H1 (cell line): ENCODE measurements at regions not wholly inside any gene's neighbourhood (a gene's known extent, or its start where the extent isn't known, plus 50 kb on each side); places are given as distances from the start of the nearest gene placed in this dataset.

Source experiments
- BCL11A ChIP-seq, 2 experiments: IDR thresholded peaks; one replicate each; pipeline ENCODE4 v1.6.1; 2011; ENCODE audit warnings: low read depth in 2 of 2, low read length in 2 of 2, mild to moderate bottlenecking in 2 of 2
- BRCA1 ChIP-seq: IDR thresholded peaks from 2 replicates; pipeline ENCODE4 v1.6.1; 2012; ENCODE audit warnings: low read depth, low read length, improper control_type of control experiment
- CREB1 ChIP-seq: IDR thresholded peaks from 2 replicates; pipeline ENCODE4 v1.6.1; 2012; ENCODE audit warnings: inconsistent platforms
- CTCF ChIP-seq, 3 experiments: IDR thresholded peaks; 1 replicate in 2 of 3; 2 replicates in 1 of 3; pipeline versions ENCODE4 v1.5.1 to v1.6.1; 2011; ENCODE audit warnings: low read length in 3 of 3, mild to moderate bottlenecking in 3 of 3, inconsistent platforms in 2 of 3, low read depth in 1 of 3, moderate library complexity in 1 of 3; ENCODE audit not compliant: insufficient read depth in 1 of 3; ENCODE audit errors: control extremely low read depth in 1 of 3
- EGR1 ChIP-seq: IDR thresholded peaks from 2 replicates; pipeline ENCODE4 v1.6.1; 2011; ENCODE audit warnings: low read depth, low read length, borderline replicate concordance
- EP300 ChIP-seq, 2 experiments: IDR thresholded peaks; 1 replicate in 1 of 2; 2 replicates in 1 of 2; pipeline ENCODE4 v1.6.1; 2011 to 2012; ENCODE audit warnings: low read depth in 2 of 2, low read length in 2 of 2, mild to moderate bottlenecking in 2 of 2, borderline replicate concordance in 1 of 2, inconsistent platforms in 1 of 2, moderate library complexity in 1 of 2
- POLR2A ChIP-seq, 2 experiments: IDR thresholded peaks; 1 replicate in 1 of 2; 2 replicates in 1 of 2; pipeline ENCODE4 v1.6.1; 2011; ENCODE audit warnings: low read depth in 2 of 2, low read length in 2 of 2, mild to moderate bottlenecking in 2 of 2; ENCODE audit errors: control extremely low read depth in 1 of 2
- POLR2AphosphoS5 ChIP-seq: IDR thresholded peaks from 2 replicates; pipeline ENCODE4 v1.6.1; 2011; ENCODE audit warnings: low read depth, low read length

GRCh38 chr2:7730449-7730848 lies 813.2 kb downstream of the RNF144A start:
- TF ChIP-seq CTCF (IDR thresholded peaks at IDR 0.05; ENCODE audit: control extremely low read depth in 1 of 3, insufficient read depth in 1 of 3, low read depth in 1 of 3, low read length in 3 of 3): no peak
- no peak for TF ChIP-seq BCL11A (IDR thresholded peaks at IDR 0.05; ENCODE audit: low read depth in 2 of 2, low read length in 2 of 2)
- no peak for TF ChIP-seq POLR2AphosphoS5
- no peak for TF ChIP-seq EGR1
- no peak for TF ChIP-seq BRCA1
- no peak for TF ChIP-seq POLR2A (IDR thresholded peaks at IDR 0.05; ENCODE audit: control extremely low read depth in 1 of 2, low read depth in 2 of 2, low read length in 2 of 2)
- TF ChIP-seq EP300 (IDR thresholded peaks at IDR 0.05; ENCODE audit: borderline replicate concordance in 1 of 2, low read depth in 2 of 2, low read length in 2 of 2): no peak
- no peak for TF ChIP-seq CREB1
